ENCODE measurements at regions not wholly inside any gene's neighbourhood (a gene's known extent, or its start where the extent isn't known, plus 50 kb on each side); places are given as distances from the start of the nearest gene placed in this dataset.

- CTCF ChIA-PET, result no interaction called here
- TF ChIP-seq SIN3A (IDR thresholded peaks at IDR 0.05; ENCODE audit: low read depth, low read length), result no peak
- TF ChIP-seq STAT3 (IDR thresholded peaks at IDR 0.05; ENCODE audit: low read depth, low read length), result no peak
- TF ChIP-seq PKNOX1 (IDR thresholded peaks at IDR 0.05), result no peak
- no peak for TF ChIP-seq NFYA (IDR thresholded peaks at IDR 0.05; ENCODE audit: borderline replicate concordance, low read depth, low read length)
- TF ChIP-seq SIX5 (IDR thresholded peaks at IDR 0.05; ENCODE audit: low read depth, low read length, severe bottlenecking), result no peak
- no peak for TF ChIP-seq MTA2 (IDR thresholded peaks at IDR 0.05; ENCODE audit: low read depth)
- no peak for TF ChIP-seq DPF2 (IDR thresholded peaks at IDR 0.05)
- no peak for TF ChIP-seq ZBTB33 (IDR thresholded peaks at IDR 0.05)
- no peak for TF ChIP-seq ZNF622 (IDR thresholded peaks at IDR 0.05)
- no peak for TF ChIP-seq ELK1 (IDR thresholded peaks at IDR 0.05; ENCODE audit: low read depth, low read length)
- no peak for TF ChIP-seq SPI1 (IDR thresholded peaks at IDR 0.05; ENCODE audit: borderline replicate concordance, insufficient read depth, low read depth, low read length)
- TF ChIP-seq ZBTB40 (IDR thresholded peaks at IDR 0.05; ENCODE audit: borderline replicate concordance), result no peak
- no peak for TF ChIP-seq HCFC1 (IDR thresholded peaks at IDR 0.05; ENCODE audit: low read length)
- no peak for TF ChIP-seq NFXL1 (IDR thresholded peaks at IDR 0.05; ENCODE audit: borderline replicate concordance)
- no peak for TF ChIP-seq NFYB (IDR thresholded peaks at IDR 0.05; ENCODE audit: insufficient read depth, low read depth, low read length)
- no peak for TF ChIP-seq TCF12 (IDR thresholded peaks at IDR 0.05; ENCODE audit: low read depth, low read length)
- TF ChIP-seq SRF (IDR thresholded peaks at IDR 0.05; ENCODE audit: low read depth in 2 of 2, low read length in 2 of 2), result no peak
- TF ChIP-seq LARP7 (IDR thresholded peaks at IDR 0.05), result no peak
- no peak for TF ChIP-seq HDAC2 (IDR thresholded peaks at IDR 0.05)
- Histone ChIP-seq H3K27ac (ENCODE audit: control insufficient read depth, insufficient read depth) (no peak overlapping the region), H3K36me3 (ENCODE audit: control insufficient read depth in 2 of 2, insufficient read depth in 2 of 2, low read length in 1 of 2) (no peaks in the 10 kb centered on the region), H2AFZ (ENCODE audit: control insufficient read depth, low read depth, low read length) (no peak overlapping the region), H3K79me2 (ENCODE audit: control insufficient read depth, insufficient read depth, low read length) (no peaks in the 10 kb centered on the region), H3K4me2 (ENCODE audit: control insufficient read depth, insufficient read depth) (no peak overlapping the region), H3K4me1 (ENCODE audit: control insufficient read depth, insufficient read depth, low read length) (no peaks in the 10 kb centered on the region), H4K20me1 (ENCODE audit: control insufficient read depth, insufficient read depth) (no peaks in the 10 kb centered on the region), H3K9me3 (replicated peaks; ENCODE audit: control insufficient read depth, insufficient read depth, low read length) (no peaks in the 10 kb centered on the region), H3K4me3 (no peak overlapping the region), H3K9ac (ENCODE audit: control insufficient read depth, insufficient read depth, low read length) (no peak overlapping the region), H3K27me3 (replicated peaks in 1 of 2; ENCODE audit: control insufficient read depth in 2 of 2, insufficient read depth in 2 of 2, low read length in 1 of 2) (no peaks in the 10 kb centered on the region)
- in situ Hi-C loops (cut with MboI) (no loop called here), intact Hi-C loops (cut with micrococcal nuclease; ENCODE audit: unreplicated experiment) (no loop called here)
- WGBS (ENCODE audit: insufficient coverage, insufficient replicate concordance, low lambda C conversion rate, missing lambda C conversion rate), result 0% methylated on average over 1 of the region's 1 CpG
- ATAC-seq (no peak), FAIRE-seq (no peak), DNase-seq (ENCODE audit: low read depth, low spot score) (no peak)
- SMC1A ChIA-PET (ENCODE audit: uncharacterized antibody, unreplicated experiment), result no interaction called here
- BruUV-seq (replicated peaks), result no TSS peak
- RAD21 ChIA-PET (ENCODE audit: unreplicated experiment), result no interaction called here
- POLR2A ChIA-PET, result no interaction called here
These were observed 278.6 kb upstream of the TMEFF2 start for GRCh38 chr2:192473331-192473730.

Measured in GM12878 (cell line).